Ascending aorta (tissue), 2 donors: ENCODE measurements at regions not wholly inside any gene's neighbourhood (a gene's known extent, or its start where the extent isn't known, plus 50 kb on each side); places are given as distances from the start of the nearest gene placed in this dataset.

Experiments
- DNase-seq, 2 donors: peaks; one replicate each; pipeline ENCODE4 v3.0.0-alpha.2; 2019; ENCODE audit warnings: low spot score in 2 of 2
- H3K27ac ChIP-seq, 2 donors: fragments of 200-600 bp; sonication (generic); one replicate each; pipeline ENCODE4 v1.5.1; 2016 to 2017; ENCODE audit warnings: mild to moderate bottlenecking in 1 of 2
- H3K27me3 ChIP-seq: fragments of 200-600 bp; sonication (generic); one replicate; pipeline ENCODE4 v1.5.1; 2017
- H3K36me3 ChIP-seq, 2 donors: fragments of 200-600 bp; sonication (generic); one replicate each; pipeline ENCODE4 v1.5.1; 2016
- H3K4me1 ChIP-seq, 2 donors: fragments of 200-600 bp; sonication (generic); one replicate each; pipeline ENCODE4 v1.5.1; 2016 to 2017; ENCODE audit warnings: mild to moderate bottlenecking in 1 of 2
- H3K4me3 ChIP-seq, 2 donors: fragments of 200-600 bp; sonication (generic); one replicate each; pipeline ENCODE4 v1.5.1; 2016 to 2017; ENCODE audit warnings: mild to moderate bottlenecking in 1 of 2
- H3K9me3 ChIP-seq, 2 donors: fragments of 200-600 bp; sonication (generic); one replicate each; pipeline ENCODE4 v1.5.1; 2016
- CTCF ChIP-seq, 3 experiments: fragments of 200-600 bp in 2 of 3; fragments of 450-650 bp in 1 of 3; sonication (generic) in 2 of 3; IDR thresholded peaks; one replicate each; pipeline ENCODE4 v1.5.1; 2016 to 2019; ENCODE audit warnings: antibody characterized with exemption in 3 of 3, mild to moderate bottlenecking in 1 of 3, moderate library complexity in 1 of 3
- intact Hi-C: fragments of 100-400 bp; cut with DNase I; formaldehyde crosslinking; loops from one replicate; pipeline ENCODE4 v1.15.1; 2023

GRCh38 chr2:191559569-191559968, 118.4 kb upstream of the NABP1 start:
- no peak for TF ChIP-seq CTCF (IDR thresholded peaks at IDR 0.05)
- H3K27ac ChIP-seq = no peak overlapping the region
- no peaks in the 10 kb centered on the region for H3K27me3 ChIP-seq
- no peaks in the 10 kb centered on the region for H3K36me3 ChIP-seq
- peaks cover 0 to 6% of the 10 kb centered on the region in 2 donors for H3K4me1 ChIP-seq
- H3K4me3 ChIP-seq = no peak overlapping the region
- intact Hi-C loops = no loop called here
- DNase-seq = no peak
- no peaks in the 10 kb centered on the region for H3K9me3 ChIP-seq

GRCh38 chr2:191560411-191560980, 117.4 kb upstream of the NABP1 start:
- no peaks in the 10 kb centered on the region for H3K36me3 ChIP-seq
- no peak for DNase-seq
- H3K27me3 ChIP-seq = no peaks in the 10 kb centered on the region
- peaks cover 0 to 6% of the 10 kb centered on the region in 2 donors for H3K4me1 ChIP-seq
- H3K4me3 ChIP-seq = peak overlapping the region in 1 of 2 donors; percentile 23
- no peak for TF ChIP-seq CTCF (IDR thresholded peaks at IDR 0.05)
- intact Hi-C loops = no loop called here
- no peaks in the 10 kb centered on the region for H3K9me3 ChIP-seq
- no peak overlapping the region for H3K27ac ChIP-seq

- Histone ChIP-seq H3K27me3 (no peaks in the 10 kb centered on the region), H3K4me1 (peaks cover 0 to 3% of the 10 kb centered on the region in 2 donors), H3K36me3 (no peaks in the 10 kb centered on the region), H3K9me3 (no peaks in the 10 kb centered on the region), H3K4me3 (no peak overlapping the region), H3K27ac (no peak overlapping the region)
- intact Hi-C loops = loop anchor here (2.0 kb wide), 1 partner anchor 126 kb away; no protein-coding TSS in a partner anchor
- no peak for TF ChIP-seq CTCF (IDR thresholded peaks at IDR 0.05)
- DNase-seq = no peak
Observed at GRCh38 chr2:191565120-191565519, 112.8 kb upstream of the NABP1 start.

- Histone ChIP-seq H3K4me3 (no peak overlapping the region), H3K9me3 (no peaks in the 10 kb centered on the region), H3K27me3 (no peaks in the 10 kb centered on the region), H3K4me1 (no peaks in the 10 kb centered on the region), H3K36me3 (no peaks in the 10 kb centered on the region), H3K27ac (no peak overlapping the region)
- no peak for TF ChIP-seq CTCF (IDR thresholded peaks at IDR 0.05)
- DNase-seq = no peak
- intact Hi-C loops = loop anchor here (2.0 kb wide), 1 partner anchor 125 kb away; no protein-coding TSS in a partner anchor
Observed at GRCh38 chr2:191565647-191566198, 112.2 kb upstream of the NABP1 start.

GRCh38 chr2:191566344-191566743, 111.6 kb upstream of the NABP1 start:
- Histone ChIP-seq H3K4me3 (no peak overlapping the region), H3K27ac (no peak overlapping the region), H3K36me3 (no peaks in the 10 kb centered on the region), H3K4me1 (no peaks in the 10 kb centered on the region), H3K27me3 (no peaks in the 10 kb centered on the region), H3K9me3 (no peaks in the 10 kb centered on the region)
- intact Hi-C loops = no loop called here
- peak in 1 of 2 donors; percentile 71 for DNase-seq
- TF ChIP-seq CTCF (IDR thresholded peaks at IDR 0.05) = peak; percentile 42 to 75 (median 62)
